Loucy (cell line): ENCODE measurements at regions not wholly inside any gene's neighbourhood (a gene's known extent, or its start where the extent isn't known, plus 50 kb on each side); places are given as distances from the start of the nearest gene placed in this dataset.

Experiments
- EZH2phosphoT487 ChIP-seq: fragments of 200-600 bp; IDR thresholded peaks from 2 replicates; pipeline ENCODE4 v1.6.1; 2018; ENCODE audit warnings: antibody characterized with exemption, mild to moderate bottlenecking, moderate library complexity, borderline replicate concordance
- TF ChIP-seq, protein P1 (sequence below): fragments of 200-600 bp; sonication (generic); conservative IDR thresholded peaks from 2 replicates; pipeline ENCODE4 v1.5.1; 2014; ENCODE audit warnings: mild to moderate bottlenecking, antibody characterized with exemption, low read length

GRCh38 chr15:62502451-62502850 is 337.4 kb upstream of the C2CD4B start:
- TF ChIP-seq, protein P1, sequence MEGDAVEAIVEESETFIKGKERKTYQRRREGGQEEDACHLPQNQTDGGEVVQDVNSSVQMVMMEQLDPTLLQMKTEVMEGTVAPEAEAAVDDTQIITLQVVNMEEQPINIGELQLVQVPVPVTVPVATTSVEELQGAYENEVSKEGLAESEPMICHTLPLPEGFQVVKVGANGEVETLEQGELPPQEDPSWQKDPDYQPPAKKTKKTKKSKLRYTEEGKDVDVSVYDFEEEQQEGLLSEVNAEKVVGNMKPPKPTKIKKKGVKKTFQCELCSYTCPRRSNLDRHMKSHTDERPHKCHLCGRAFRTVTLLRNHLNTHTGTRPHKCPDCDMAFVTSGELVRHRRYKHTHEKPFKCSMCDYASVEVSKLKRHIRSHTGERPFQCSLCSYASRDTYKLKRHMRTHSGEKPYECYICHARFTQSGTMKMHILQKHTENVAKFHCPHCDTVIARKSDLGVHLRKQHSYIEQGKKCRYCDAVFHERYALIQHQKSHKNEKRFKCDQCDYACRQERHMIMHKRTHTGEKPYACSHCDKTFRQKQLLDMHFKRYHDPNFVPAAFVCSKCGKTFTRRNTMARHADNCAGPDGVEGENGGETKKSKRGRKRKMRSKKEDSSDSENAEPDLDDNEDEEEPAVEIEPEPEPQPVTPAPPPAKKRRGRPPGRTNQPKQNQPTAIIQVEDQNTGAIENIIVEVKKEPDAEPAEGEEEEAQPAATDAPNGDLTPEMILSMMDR = no peak
- no peak for TF ChIP-seq EZH2phosphoT487
